ENCODE measurements at regions not wholly inside any gene's neighbourhood (a gene's known extent, or its start where the extent isn't known, plus 50 kb on each side); places are given as distances from the start of the nearest gene placed in this dataset.

DNA sequence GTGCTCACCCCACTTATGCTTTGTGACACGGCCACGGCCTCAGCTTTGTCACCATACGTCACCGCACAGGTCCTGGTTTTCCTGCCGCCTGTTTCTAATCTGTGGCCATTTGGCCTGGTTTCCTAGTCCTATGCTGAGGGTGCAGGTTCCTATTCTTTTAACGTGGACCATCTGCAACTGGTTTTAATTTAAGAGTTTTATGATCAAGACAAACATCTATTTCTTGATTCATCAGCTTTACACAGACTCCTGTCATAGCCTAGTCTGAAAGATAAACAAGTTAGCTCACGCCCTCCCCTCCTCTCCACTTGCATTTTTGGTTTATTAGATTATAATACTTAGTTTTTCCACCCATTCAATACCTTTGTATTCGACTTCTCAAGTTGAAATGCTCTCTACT lies 97.5 kb upstream of the RPS6KA2 start:
- TF ChIP-seq, protein P1, sequence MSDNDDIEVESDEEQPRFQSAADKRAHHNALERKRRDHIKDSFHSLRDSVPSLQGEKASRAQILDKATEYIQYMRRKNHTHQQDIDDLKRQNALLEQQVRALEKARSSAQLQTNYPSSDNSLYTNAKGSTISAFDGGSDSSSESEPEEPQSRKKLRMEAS (IDR thresholded peaks at IDR 0.05): no peak
- TF ChIP-seq ZNF615 (CRISPR knock-in tag; IDR thresholded peaks at IDR 0.05; ENCODE audit: borderline replicate concordance) (no peak), ZKSCAN1 (IDR thresholded peaks at IDR 0.05; ENCODE audit: low read length) (no peak), ZNF382 (CRISPR knock-in tag; IDR thresholded peaks at IDR 0.05; ENCODE audit: borderline replicate concordance) (no peak), ZFP37 (CRISPR knock-in tag; IDR thresholded peaks at IDR 0.05; ENCODE audit: borderline replicate concordance) (no peak)

All from HepG2 (cell line).